ENCODE measurements at regions not wholly inside any gene's neighbourhood (a gene's known extent, or its start where the extent isn't known, plus 50 kb on each side); places are given as distances from the start of the nearest gene placed in this dataset.
"Not testable (repeated sequence)": the region's sequence is repeated elsewhere in the genome, so short reads cannot be mapped to it uniquely, and the experiment has no call there.

- no peak for DNase-seq (ENCODE audit: low spot score)
Measured at GRCh38 chr7:8809320-8809719, 375.9 kb downstream of the NXPH1 start.

GRCh38 chr7:8817448-8818036, 384.1 kb downstream of the NXPH1 start:
- DNase-seq (ENCODE audit: low spot score) = no peak

DNA sequence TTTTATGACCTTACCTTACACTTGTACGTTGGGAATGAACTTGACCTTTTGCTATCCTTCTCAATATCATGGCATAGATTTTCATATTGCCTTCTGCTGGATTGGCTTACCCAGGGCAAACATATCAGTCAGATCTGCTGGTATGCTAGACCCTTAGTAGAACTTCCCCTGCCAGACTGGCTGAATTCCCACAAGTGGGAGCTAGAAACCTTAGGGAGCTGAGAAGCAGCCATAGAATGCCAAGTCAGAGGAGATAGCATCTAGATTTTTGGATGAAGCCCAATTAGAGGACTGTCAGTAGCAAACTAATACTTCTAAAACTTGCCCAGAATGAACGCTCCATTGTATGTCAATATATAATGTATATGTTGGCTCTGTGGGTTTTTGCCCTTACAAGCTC, 385.0 kb downstream of the NXPH1 start:
- no peak for DNase-seq (ENCODE audit: low spot score)

DNA sequence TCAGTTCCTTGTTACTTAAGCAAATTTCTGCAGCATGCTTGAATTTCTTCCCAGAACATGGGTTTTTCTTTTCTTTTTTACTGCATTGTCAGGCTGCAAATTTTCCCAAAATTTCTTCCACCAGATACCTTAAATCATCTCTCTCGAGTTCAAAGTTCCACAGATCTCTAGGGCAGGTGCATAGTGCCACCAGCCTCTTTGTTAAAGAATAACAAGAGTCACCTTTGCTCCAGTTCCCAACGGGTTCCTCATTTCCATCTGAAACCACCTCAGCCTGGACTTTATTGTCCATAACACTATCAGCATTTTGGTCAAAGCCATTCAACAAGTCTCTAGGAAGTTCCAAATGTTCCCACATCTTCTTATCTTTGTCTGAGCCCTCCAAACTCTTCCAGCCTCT, 389.2 kb downstream of the NXPH1 start:
- DNase-seq (ENCODE audit: low spot score) = no peak

GRCh38 chr7:8823486-8823885, 390.1 kb downstream of the NXPH1 start:
- DNase-seq (ENCODE audit: low spot score) = no peak

DNA sequence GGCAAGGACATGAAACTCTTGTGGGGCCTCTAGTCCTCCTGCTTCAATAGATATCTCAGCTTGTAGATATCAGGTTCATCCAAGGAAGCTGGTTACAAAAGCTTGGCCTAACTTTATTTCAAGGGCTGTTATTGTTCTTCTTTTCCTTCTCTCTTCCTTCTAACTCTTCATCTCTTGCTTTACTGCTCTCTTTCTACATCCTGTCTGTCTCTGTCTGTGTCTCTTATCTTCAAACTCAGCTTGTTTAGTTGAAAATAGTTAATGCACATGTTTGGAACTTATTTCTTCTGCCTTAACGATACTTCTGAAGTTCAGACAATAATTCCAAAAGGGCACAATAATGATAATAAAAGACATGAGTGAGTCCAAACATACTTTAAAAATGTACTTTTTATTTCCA, 393.9 kb downstream of the NXPH1 start:
- DNase-seq (ENCODE audit: low spot score) = no peak

DNA sequence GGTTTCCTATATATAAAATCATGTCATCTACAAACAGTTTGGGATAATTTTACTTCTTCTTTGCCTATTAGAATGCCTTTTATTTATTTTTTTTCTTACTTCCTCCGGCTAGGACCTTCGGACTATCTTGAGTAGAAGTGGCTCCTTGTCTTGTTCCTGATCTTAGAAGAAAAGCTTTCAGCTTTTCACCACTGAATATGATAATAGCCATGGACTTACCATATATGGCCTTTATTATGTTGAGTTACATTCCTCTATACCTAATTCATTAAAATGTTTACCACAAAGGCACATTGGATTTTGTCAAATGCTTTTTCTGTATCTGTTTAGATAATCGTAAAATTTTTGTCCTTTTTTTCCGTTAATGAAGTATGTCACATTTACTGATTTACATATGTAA, 395.7 kb downstream of the NXPH1 start:
- DNase-seq (ENCODE audit: low spot score) = no peak

DNA sequence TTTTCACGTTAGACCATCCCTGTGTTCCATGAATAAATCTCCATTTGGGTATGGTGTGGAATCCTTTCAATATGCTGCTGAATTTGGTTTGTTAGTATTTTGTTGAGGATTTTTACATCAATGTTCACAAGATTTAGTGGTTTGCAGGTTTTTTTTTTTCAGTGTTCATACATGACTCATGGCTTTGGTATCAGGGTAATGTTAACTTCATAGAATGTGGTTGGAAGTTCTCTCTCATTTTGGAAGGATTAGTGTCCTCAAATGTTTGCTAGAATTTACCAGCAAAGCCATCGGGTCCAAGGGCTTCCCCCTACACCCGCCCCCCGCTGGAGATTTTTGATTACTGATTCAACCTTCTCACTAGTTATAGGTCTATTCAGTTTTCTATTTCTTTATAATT, 398.0 kb downstream of the NXPH1 start:
- DNase-seq (ENCODE audit: low spot score) = no peak

DNA sequence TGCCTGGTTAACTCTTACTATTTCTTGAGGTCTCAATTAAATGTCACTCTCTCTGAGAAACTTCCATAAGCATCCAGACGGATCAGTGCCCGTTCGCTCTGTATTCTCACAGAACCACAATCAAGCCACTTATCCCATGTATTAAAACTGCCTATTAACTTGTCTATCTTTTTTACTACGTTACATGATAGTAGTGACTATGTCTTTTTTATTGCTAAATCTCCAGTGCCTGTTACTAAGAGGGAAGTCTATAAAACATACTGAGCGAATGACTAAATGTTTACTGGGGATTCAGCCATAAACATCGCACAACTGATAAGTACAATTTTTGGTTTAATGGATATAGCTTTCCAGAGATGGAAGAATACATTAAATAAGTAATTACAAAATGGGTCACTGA, 399.9 kb downstream of the NXPH1 start:
- no peak for DNase-seq (ENCODE audit: low spot score)

- no peak for DNase-seq (ENCODE audit: low spot score)
Measured at GRCh38 chr7:8841171-8841570, 407.8 kb downstream of the NXPH1 start.

GRCh38 chr7:8871716-8872115, 438.3 kb downstream of the NXPH1 start:
- no peak for DNase-seq (ENCODE audit: low spot score)

DNA sequence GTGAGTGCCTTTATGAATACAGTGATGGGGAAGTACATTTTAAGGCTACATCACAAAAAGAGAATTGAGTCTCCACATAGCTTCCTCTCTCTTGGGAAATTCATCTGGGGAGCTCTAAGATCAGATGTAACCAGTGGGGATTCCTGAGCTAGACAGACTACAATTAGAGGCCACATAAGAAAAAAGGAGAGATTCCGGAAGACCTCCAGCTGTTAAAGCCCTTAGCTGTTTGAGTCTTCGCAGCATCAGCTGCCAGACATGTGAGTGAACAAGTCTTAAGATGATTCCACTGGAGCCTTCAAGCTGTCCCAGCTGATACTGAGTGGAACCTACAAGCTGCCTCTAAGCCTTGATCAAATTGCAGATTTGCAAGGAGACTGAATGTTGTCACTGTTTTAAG, 448.5 kb downstream of the NXPH1 start:
- no peak for DNase-seq (ENCODE audit: low spot score)

GRCh38 chr7:8885480-8886000, 452.1 kb downstream of the NXPH1 start:
- DNase-seq (ENCODE audit: low spot score) = no peak

GRCh38 chr7:8890346-8890745, 456.9 kb downstream of the NXPH1 start:
- DNase-seq (ENCODE audit: low spot score) = not testable (repeated sequence)

GRCh38 chr7:8893775-8894174, 460.4 kb downstream of the NXPH1 start:
- DNase-seq (ENCODE audit: low spot score) = no peak

DNA sequence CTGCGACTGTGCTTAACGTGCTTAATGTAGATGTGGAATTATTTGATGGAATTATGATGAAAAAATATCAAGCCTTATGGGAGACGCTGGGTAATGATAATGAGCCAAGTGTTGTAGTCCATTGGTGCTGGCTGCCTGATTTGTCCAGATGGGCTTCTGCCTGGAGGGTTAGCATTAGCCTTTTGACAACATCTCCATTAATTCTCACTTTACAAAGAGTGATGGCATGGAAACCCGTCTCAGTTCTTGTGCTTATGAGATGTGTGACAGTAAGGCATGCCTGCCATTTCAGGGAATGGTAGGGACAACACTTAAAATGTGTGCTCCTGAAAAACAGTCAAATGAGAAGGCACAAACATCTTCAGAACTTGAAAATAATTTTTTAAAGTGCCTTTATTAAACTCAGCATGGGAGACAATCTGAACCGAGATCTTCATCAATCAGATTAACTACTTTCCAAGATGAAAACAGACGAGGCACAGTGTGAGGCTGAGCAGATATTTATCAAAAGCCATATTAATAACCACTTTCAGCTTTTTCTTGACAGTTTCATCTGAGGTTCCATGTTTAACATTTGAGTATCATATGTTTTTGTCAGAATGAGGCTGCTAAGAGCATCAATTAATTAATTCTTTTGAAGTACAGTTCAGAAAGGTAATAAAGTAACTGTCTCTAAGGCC, 473.1 kb downstream of the NXPH1 start:
- DNase-seq (ENCODE audit: low spot score) = no peak

DNA sequence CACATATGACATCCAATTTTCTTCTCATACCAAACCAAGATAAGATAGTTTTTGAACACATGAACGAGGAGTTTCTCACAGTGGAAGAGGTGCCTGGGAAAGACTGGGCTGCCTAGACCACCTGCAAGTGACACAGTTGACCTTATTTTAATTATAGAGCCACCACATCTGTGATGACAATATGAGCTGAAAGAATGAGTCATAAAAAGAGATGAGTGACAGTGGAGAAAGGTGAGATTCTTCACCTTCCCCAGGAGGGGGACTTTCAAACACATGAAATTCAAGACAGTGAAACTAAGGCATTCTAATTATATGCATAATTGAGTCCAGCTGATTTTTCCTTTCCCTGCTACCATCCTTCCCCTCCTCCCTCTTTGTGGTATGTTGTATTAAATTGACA, 475.5 kb downstream of the NXPH1 start:
- DNase-seq (ENCODE audit: low spot score) = no peak

DNA sequence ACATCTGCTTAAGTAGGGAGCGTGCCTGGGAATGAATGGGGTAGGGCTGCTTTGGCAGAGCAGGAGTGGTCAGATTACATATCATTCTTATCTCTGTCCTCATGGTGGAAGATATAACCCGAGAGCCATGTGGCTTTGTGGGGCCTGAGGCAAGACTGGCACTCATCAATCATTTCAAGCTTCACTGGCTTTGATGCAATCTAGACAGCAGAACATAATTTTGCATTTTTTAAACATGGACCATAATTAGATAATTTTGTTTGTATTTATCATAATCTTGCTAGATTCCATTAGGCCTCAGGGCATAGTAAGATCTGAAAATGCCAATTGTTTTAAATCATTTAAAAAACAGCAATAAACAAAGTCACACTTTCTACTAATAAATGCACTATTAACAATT, 480.3 kb downstream of the NXPH1 start:
- DNase-seq (ENCODE audit: low spot score) = no peak

- no peak for DNase-seq (ENCODE audit: low spot score)
Measured at GRCh38 chr7:8921807-8922206, 488.4 kb downstream of the NXPH1 start.

GRCh38 chr7:8922726-8923125, 489.3 kb downstream of the NXPH1 start:
- DNase-seq (ENCODE audit: low spot score) = no peak

- DNase-seq (ENCODE audit: low spot score) = no peak
Measured at GRCh38 chr7:8923164-8923806, 489.9 kb downstream of the NXPH1 start.

DNA sequence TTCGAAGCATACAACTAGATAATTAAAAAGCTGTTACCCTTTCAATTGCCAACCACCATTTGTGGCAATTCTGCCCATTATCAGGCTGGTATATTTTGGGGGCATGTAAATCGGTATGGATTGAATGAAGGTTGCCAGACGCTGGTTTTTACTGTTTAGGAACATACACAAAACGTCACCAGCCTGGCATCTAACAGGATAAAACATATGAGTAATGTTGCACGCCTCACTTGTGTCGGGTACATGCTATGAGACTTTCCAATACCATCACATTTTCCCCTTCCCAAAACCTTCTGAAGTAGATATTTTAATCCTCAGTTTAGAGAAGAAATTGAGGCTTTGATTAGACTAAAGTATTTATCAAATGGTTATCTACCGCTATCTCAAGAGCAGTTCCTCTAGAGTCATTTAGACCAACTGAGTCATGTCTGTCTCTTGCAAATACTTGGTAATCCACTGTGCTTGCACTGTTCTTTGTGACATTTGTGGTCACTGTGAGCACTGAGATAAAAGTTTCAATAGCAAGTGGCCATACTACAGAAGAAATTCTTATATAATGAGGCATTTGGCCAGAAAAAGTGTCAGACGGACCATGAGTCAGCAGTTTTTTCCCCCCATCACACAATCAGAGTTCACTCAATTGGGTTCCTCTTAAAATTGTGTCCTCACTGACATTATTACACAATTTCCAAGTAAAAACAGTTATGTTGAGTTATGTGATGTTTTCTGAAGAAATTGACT, 498.7 kb downstream of the NXPH1 start:
- DNase-seq (ENCODE audit: low spot score) = no peak

- DNase-seq (ENCODE audit: low spot score) = no peak
Measured at GRCh38 chr7:8932751-8933150, 499.3 kb downstream of the NXPH1 start.

Measured in AG20443 (cell line).